OCI-LY7 (cell line): ENCODE measurements at regions not wholly inside any gene's neighbourhood (a gene's known extent, or its start where the extent isn't known, plus 50 kb on each side); places are given as distances from the start of the nearest gene placed in this dataset.

ENCODE experiments used
- BruUV-seq: library from RNA; stranded (reverse); fragments of 400-500 nt; replicated peaks from 2 replicates; lab custom pipeline; 2021; lab: Mats Ljungman, UMichigan
- CTCF ChIA-PET: fragments of 300-600 bp; sonication (Branson Sonifier 250); formaldehyde crosslinking; loops from one replicate; lab custom pipeline; 2022; ENCODE audit warnings: antibody characterized with exemption; ENCODE audit not compliant: unreplicated experiment; lab: Charles Lee
- POLR2A ChIA-PET: fragments of 300-600 bp; sonication (Branson Sonifier 250); formaldehyde crosslinking; loops from one replicate; lab custom pipeline; 2022; ENCODE audit warnings: antibody characterized with exemption; lab: Charles Lee
- DNase-seq: peaks from one replicate; pipeline ENCODE4 v3.0.0-alpha.2; 2015; ENCODE audit warnings: low spot score
- H2AFZ ChIP-seq: fragments of 200-600 bp; sonication (generic), shearing (Covaris generic); 2 replicates; pipeline ENCODE4 v1.6.1; 2014; ENCODE audit warnings: mild to moderate bottlenecking, antibody characterized with exemption, low read length, moderate library complexity
- H3K27ac ChIP-seq: fragments of 200-600 bp; sonication (generic); 2 replicates; pipeline ENCODE4 v1.5.1; 2014; ENCODE audit warnings: mixed run types, low read depth, mild to moderate bottlenecking, moderate library complexity, low read length, inconsistent platforms; ENCODE audit not compliant: poor library complexity, severe bottlenecking
- H3K36me3 ChIP-seq: fragments of 200-600 bp; sonication (generic); 2 replicates; pipeline ENCODE4 v1.6.1; 2014; ENCODE audit warnings: mild to moderate bottlenecking, antibody characterized with exemption, low read length, moderate library complexity, mixed read lengths; ENCODE audit not compliant: insufficient read depth
- H3K4me1 ChIP-seq: fragments of 200-600 bp; sonication (generic); 2 replicates; pipeline ENCODE4 v1.5.1; 2014; ENCODE audit warnings: mild to moderate bottlenecking, low read length; ENCODE audit not compliant: insufficient read depth, poor library complexity, severe bottlenecking
- H3K4me2 ChIP-seq: fragments of 200-600 bp; sonication (generic); 2 replicates; pipeline ENCODE4 v1.6.1; 2014; ENCODE audit warnings: mild to moderate bottlenecking, low read length
- H3K4me3 ChIP-seq: fragments of 200-600 bp; sonication (generic); 2 replicates; pipeline ENCODE4 v1.5.1; 2014; ENCODE audit warnings: mild to moderate bottlenecking, low read depth, low read length; ENCODE audit not compliant: poor library complexity, severe bottlenecking
- H3K79me2 ChIP-seq: fragments of 200-600 bp; sonication (generic); 2 replicates; pipeline ENCODE4 v1.6.1; 2016; ENCODE audit warnings: low read depth, mild to moderate bottlenecking, low read length, moderate library complexity, mixed read lengths; ENCODE audit not compliant: insufficient read depth
- H3K9me2 ChIP-seq: fragments of 200-600 bp; sonication (generic); 2 replicates; pipeline ENCODE4 v1.6.1; 2016; ENCODE audit warnings: mild to moderate bottlenecking, low read length, mixed read lengths; ENCODE audit not compliant: insufficient read depth
- H3K9me3 ChIP-seq: fragments of 200-600 bp; sonication (generic); 2 replicates; pipeline ENCODE4 v1.6.1; 2014; ENCODE audit warnings: mild to moderate bottlenecking, mixed run types, low read length, mixed read lengths
- H4K20me1 ChIP-seq: fragments of 200-600 bp; sonication (generic); 2 replicates; pipeline ENCODE4 v1.6.1; 2014; ENCODE audit warnings: mild to moderate bottlenecking, antibody characterized with exemption, low read length, moderate library complexity, mixed read lengths; ENCODE audit not compliant: insufficient read depth
- EZH2phosphoT487 ChIP-seq: fragments of 200-600 bp; sonication (generic); IDR thresholded peaks from 2 replicates; pipeline ENCODE4 v1.6.1; 2018; ENCODE audit warnings: low read depth, borderline replicate concordance, mild to moderate bottlenecking, mixed run types, antibody characterized with exemption, low read length, moderate library complexity, mixed read lengths
- intact Hi-C: fragments of 100-400 bp; cut with micrococcal nuclease; formaldehyde crosslinking; loops from one replicate; pipeline ENCODE4 v1.10.0; 2022; ENCODE audit not compliant: unreplicated experiment
- TF ChIP-seq, protein P1 (sequence below): fragments of 200-600 bp; sonication (generic); conservative IDR thresholded peaks from 2 replicates; pipeline ENCODE4 v1.5.1; 2014; ENCODE audit warnings: mild to moderate bottlenecking, antibody characterized with exemption, low read length, moderate library complexity, mixed read lengths

DNA sequence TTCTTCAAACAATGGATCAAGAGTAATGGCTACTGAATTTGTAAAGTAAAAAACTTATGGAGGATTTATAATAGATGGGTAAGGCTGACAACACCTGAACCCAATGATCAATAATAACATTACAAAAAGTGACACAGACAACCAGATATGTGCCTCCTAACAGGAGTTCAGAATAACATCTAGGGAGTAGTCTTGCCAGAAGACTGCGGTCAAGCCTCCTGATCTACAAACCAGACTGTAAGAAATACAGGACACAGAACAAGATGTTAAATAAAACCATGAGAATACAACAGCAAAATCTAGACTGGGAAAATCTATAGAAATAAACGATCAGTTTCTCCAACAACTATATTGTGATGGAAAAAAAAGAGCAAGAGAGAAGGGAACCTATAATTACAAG, 262.6 kb upstream of the TMTC1 start:
- ChIA-PET POLR2A (no interaction called here), CTCF (no interaction called here)
- H3K36me3 ChIP-seq: no peaks in the 10 kb centered on the region
- H2AFZ ChIP-seq: no peak overlapping the region
- DNase-seq: no peak
- no peaks in the 10 kb centered on the region for H3K9me2 ChIP-seq
- no TSS peak for BruUV-seq
- no peak overlapping the region for H3K4me2 ChIP-seq
- H4K20me1 ChIP-seq: no peaks in the 10 kb centered on the region
- H3K4me3 ChIP-seq: no peak overlapping the region
- no peaks in the 10 kb centered on the region for H3K4me1 ChIP-seq
- no peaks in the 10 kb centered on the region for H3K79me2 ChIP-seq
- H3K27ac ChIP-seq: no peak overlapping the region
- H3K9me3 ChIP-seq: no peaks in the 10 kb centered on the region
- intact Hi-C loops: no loop called here
- no peak for TF ChIP-seq EZH2phosphoT487
- TF ChIP-seq, protein P1, sequence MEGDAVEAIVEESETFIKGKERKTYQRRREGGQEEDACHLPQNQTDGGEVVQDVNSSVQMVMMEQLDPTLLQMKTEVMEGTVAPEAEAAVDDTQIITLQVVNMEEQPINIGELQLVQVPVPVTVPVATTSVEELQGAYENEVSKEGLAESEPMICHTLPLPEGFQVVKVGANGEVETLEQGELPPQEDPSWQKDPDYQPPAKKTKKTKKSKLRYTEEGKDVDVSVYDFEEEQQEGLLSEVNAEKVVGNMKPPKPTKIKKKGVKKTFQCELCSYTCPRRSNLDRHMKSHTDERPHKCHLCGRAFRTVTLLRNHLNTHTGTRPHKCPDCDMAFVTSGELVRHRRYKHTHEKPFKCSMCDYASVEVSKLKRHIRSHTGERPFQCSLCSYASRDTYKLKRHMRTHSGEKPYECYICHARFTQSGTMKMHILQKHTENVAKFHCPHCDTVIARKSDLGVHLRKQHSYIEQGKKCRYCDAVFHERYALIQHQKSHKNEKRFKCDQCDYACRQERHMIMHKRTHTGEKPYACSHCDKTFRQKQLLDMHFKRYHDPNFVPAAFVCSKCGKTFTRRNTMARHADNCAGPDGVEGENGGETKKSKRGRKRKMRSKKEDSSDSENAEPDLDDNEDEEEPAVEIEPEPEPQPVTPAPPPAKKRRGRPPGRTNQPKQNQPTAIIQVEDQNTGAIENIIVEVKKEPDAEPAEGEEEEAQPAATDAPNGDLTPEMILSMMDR: no peak

DNA sequence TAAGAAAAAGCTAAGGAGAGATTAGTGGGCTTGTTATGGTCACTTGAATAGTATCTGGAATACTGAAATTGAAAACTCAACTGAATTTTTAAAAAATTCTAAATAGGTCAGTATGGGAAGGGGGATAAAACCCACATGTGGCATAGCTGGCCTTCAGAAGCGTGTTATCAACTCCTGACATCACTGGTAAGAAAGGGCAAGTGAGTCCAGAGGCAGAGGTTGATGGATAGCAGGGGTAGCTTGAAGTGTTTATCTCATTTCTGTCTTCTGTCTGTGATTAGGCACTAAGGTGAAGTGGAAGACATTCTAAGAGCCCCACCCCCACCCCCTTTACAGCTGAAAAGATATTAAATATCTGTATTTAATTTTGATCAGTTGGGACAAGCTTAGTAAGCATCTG, 261.4 kb upstream of the TMTC1 start:
- Histone ChIP-seq H3K4me3 (no peak overlapping the region), H2AFZ (no peak overlapping the region), H3K36me3 (no peaks in the 10 kb centered on the region), H3K4me1 (no peaks in the 10 kb centered on the region), H4K20me1 (no peaks in the 10 kb centered on the region), H3K9me3 (no peaks in the 10 kb centered on the region), H3K79me2 (no peaks in the 10 kb centered on the region), H3K9me2 (no peaks in the 10 kb centered on the region), H3K27ac (no peak overlapping the region), H3K4me2 (no peak overlapping the region)
- DNase-seq: no peak
- POLR2A ChIA-PET: interaction anchor here (0.7 kb wide), 1 partner anchor 204 kb away, joined by 3 read pairs; no protein-coding TSS in a partner anchor
- TF ChIP-seq, protein P1: no peak
- no peak for TF ChIP-seq EZH2phosphoT487
- no TSS peak for BruUV-seq
- intact Hi-C loops: no loop called here
- CTCF ChIA-PET: no interaction called here

- Histone ChIP-seq H3K4me3 (no peak overlapping the region), H3K9me3 (no peaks in the 10 kb centered on the region), H3K36me3 (no peaks in the 10 kb centered on the region), H3K27ac (no peak overlapping the region), H3K4me2 (no peak overlapping the region), H3K79me2 (no peaks in the 10 kb centered on the region), H3K4me1 (no peaks in the 10 kb centered on the region), H3K9me2 (no peaks in the 10 kb centered on the region), H4K20me1 (no peaks in the 10 kb centered on the region), H2AFZ (no peak overlapping the region)
- TF ChIP-seq EZH2phosphoT487: no peak
- TF ChIP-seq, protein P1: no peak
- DNase-seq: no peak
- BruUV-seq: no TSS peak
- intact Hi-C loops: no loop called here
- ChIA-PET CTCF (no interaction called here), POLR2A (interaction anchor here (0.7 kb wide), 1 partner anchor 745 kb away, joined by 3 read pairs; no protein-coding TSS in a partner anchor)
Measured at GRCh38 chr12:30044206-30044605, 260.5 kb upstream of the TMTC1 start.
